HG02981 (cell line): ENCODE measurements at regions not wholly inside any gene's neighbourhood (a gene's known extent, or its start where the extent isn't known, plus 50 kb on each side); places are given as distances from the start of the nearest gene placed in this dataset.

Source experiments
- ATAC-seq: cut with Tn5 transposase; IDR thresholded peaks from one replicate; pipeline ENCODE4 v1.9.1; 2021; ENCODE audit warnings: mild to moderate bottlenecking, moderate library complexity; ENCODE audit not compliant: unreplicated experiment

GRCh38 chr1:69409731-69410456 lies 157.8 kb upstream of the LRRC7 start:
- no peak for ATAC-seq

GRCh38 chr1:69410457-69410850 lies 157.3 kb upstream of the LRRC7 start:
- ATAC-seq: no peak

DNA sequence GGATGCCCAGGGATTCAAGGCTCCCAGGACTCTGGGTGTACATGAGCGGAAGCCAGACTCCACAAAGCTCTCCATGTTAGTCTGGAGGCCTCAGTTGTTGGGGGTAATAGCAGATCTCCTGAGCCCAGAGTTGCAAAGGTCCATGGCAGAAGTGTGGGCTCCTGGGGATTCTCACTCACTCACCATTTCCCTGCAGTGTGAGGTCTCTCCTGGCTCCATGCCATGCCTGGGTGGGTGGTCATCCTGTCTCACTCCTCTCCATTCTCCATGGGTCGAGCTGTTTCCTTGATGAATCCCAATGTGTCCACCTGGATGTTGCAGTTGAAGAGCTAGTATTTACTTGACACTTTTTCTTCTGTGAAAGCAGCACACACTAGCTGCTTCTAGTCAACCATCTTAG lies 156.8 kb upstream of the LRRC7 start:
- no peak for ATAC-seq

GRCh38 chr1:69411617-69412016 lies 156.1 kb upstream of the LRRC7 start:
- ATAC-seq: no peak

DNA sequence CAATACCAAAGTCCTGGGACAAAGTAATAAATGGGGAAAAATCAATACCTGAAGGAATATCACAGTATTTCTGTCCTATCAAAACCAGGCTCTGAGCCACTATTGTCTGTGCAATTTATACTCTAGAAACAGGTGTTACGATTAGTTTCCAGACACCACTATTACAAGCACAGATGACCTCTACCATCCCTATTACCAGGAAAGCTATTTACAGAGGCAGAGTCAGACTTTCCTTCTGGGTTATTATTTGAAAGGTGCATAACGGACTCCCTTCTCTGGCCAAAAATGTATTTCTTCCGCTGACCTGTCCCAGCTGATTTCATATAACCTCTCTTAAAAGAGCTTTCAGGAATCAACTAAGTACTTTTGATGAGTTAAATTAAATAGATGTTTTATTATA lies 154.6 kb upstream of the LRRC7 start:
- no peak for ATAC-seq

GRCh38 chr1:69414574-69414973 lies 153.1 kb upstream of the LRRC7 start:
- ATAC-seq: no peak

DNA sequence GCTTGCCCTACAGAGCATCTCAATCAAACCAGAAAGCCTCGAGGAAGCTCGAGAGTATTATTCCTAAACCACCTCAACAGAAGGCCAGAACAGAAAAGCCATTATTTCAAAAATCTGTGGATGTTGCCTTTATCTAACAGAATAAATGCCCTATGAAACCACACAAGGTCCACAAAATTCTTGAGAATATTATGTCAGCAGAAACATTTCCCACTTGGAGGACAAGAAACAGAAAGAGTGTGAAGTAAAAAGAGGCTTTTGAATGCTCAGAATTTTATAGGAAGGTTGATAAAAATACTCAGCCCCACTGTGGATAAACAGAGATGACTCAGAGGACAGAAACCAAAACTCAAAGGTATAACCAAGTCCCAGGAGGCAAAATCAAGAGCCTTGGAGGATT lies 146.4 kb upstream of the LRRC7 start:
- ATAC-seq: no peak

DNA sequence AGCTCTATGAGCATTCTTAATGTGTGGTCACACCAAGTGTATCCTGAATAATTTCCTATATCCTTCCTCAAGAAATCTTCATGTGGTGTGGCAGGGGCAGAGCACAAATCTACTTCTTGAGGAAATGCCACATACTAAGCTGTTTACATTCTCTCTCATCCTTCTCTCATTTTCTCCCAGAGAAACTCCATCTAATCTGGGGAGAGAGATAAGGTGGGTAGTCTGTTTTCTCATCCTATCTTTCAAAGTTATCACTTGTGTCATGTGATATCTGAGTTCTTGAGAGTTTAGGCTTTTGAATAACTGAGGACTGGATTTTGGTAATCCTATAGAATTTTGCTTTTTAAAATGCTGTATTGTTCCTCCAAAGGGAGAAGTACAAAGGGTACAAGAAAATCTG lies 141.9 kb upstream of the LRRC7 start:
- ATAC-seq: no peak

DNA sequence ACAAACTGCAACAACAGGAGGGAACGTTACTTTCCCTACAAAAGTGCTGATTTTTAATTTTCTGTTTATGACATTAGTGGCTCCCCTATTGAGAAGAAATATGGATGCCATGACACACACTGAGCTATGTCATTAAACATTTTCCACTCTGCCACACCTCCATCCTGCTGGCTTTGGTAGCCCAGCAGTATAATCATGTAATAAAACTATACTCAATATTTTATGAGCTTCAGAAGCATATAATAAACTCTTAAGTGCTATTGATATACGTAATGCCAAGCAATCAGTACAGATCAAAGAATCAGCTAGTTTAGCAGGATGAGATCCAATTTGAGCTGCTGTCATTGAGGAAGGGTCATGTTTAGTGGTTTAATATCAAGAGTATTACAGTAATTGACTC lies 141.3 kb upstream of the LRRC7 start:
- ATAC-seq: no peak

DNA sequence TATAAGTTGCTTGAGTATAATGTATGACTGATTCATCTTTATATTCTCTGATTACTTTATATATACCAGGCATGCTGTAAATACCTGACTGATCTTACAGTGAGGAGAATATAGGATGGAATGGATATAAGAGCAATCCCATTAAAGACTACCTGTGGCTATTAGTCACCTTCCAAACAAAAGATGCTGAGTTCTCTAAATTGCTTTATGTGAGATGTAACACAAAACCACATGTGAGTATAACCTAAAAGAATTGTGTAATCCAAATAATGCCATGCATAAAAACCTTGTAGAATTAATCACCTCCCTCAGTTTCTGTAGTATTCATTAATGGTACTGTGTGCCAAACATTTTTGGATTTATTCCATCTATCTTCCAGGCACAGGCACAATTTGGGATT lies 134.6 kb upstream of the LRRC7 start:
- no peak for ATAC-seq

GRCh38 chr1:69436151-69436550 lies 131.6 kb upstream of the LRRC7 start:
- no peak for ATAC-seq

- no peak for ATAC-seq
Observed at GRCh38 chr1:69438056-69438795, 129.5 kb upstream of the LRRC7 start.

DNA sequence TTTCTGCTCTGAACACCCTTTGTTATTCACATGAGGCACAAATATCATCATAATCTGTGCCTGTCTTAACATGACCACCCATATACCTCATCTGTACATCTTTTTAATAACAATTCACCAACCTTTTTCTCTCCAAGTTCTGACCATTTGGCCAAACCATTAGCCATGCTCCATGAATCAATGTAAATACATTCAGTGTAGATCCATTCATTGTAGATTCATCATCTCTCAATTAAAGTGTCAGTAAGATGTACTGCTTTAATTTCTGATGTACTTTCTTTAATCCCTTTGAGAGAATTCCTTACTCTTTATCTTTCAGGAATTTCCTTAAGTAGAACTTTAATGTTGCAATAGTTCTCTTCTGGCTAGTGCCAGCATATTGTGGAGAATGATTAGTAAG lies 126.2 kb upstream of the LRRC7 start:
- no peak for ATAC-seq

DNA sequence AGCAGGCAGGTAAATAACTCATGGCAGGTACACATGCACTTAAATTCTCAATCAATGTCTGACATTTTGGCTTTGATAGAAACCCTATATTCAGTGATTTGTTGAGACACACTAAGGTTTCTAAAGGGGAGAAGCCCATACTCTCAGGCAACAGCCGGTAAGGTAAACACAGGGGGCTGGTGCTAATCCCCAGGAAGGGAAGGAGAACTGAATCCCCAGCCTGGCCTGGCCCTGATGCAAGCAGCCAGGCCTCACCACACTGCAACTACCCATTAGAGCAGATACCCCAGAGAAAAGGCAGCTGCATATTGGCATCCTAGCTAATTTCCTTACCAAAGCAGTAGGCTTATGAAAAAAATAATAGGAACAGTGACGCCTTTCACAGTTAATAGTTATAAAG lies 116.5 kb upstream of the LRRC7 start:
- ATAC-seq: no peak

DNA sequence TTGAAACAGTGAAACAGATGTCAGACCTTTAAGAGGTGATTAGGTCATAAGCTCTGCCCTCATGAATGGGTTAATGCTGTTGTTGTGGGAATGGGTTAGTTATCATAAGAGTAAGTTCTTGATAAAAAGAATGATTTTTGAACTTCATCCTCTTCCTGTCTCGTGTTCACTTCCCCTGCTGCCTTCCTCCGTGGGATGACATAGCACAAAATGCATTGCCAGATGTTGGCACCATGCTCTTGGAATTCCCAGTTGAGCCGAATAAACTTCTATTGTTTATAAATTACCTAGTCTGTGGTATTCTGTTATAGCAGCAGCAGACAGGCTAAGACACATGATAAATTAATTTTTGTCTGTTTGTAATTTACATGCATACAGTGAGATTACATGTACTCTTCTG lies 112.0 kb upstream of the LRRC7 start:
- ATAC-seq: no peak

DNA sequence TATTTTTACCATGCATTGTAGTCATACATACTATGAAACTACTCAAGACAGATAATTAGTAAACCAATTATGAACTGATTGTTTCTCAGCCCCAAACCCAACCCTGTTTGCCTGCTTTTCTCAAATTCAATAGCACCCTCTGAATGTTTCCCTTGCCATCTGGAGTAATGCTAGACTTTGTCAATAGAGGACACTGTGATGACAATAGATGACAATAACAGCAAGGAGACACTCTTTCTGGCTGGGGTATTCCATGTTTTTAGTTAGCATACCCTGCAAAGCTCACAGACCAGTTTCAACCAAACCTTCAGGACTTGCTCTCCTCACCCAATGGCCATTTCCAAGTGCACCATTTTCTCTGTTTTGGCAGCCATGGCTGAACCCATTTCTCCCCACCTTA lies 108.5 kb upstream of the LRRC7 start:
- no peak for ATAC-seq

DNA sequence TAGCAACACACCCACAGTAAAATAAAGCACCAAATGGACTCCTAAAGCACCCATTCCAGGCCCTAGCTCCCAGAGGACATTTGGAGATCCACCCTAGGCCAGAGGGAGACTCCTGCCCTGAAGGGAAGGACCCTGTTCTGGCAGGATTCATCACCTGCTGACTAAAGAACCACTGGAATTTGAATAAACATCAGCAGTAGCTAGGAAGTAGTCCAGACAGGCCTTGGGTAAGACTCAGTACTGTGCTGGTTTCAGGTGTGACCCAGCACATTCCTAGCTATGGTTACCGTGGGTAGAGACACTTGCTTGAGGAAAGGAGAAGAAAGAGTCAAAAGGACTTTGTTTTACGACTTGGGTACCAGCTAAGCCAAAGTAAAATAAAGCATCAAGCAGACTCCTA lies 92.7 kb upstream of the LRRC7 start:
- ATAC-seq: no peak

- ATAC-seq: no peak
Observed at GRCh38 chr1:69479734-69480133, 88.0 kb upstream of the LRRC7 start.

DNA sequence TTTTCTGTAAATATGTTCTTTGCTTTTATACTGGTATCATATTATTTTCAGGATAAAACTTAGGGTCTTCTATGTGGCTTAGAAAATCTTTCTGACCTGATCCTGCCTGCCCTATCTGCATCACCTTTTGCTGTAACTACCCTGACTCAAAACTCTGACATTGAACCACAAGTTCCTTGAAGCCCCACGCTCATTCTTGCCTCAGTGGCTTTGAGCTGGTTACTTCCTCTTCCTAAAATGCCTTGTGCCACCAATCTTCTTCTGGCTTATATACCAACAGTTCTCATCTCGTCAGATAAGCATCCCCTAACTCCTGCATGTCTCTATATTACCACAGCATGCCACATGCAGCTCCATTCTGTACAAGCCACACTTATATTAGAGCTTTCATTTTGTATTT lies 84.5 kb upstream of the LRRC7 start:
- ATAC-seq: no peak

DNA sequence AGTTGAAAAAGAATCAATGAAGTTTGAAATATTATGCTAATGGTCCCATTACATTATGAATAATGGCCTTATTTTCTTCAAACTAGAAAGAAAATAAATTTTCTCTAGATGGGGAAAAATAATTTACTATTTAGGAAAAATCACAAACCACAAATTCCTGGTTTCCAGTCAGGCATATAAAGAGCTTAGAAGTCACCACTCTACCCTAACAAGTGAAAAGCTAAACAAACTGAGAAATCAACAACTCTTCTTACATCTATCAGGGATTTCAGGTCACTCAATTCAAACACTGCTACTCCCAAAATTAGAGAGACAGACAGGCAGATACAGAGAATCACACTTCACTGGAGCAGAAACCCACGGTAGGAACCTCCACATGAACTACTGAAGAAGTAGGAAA lies 82.1 kb upstream of the LRRC7 start:
- ATAC-seq: no peak

- no peak for ATAC-seq
Observed at GRCh38 chr1:69491416-69491815, 76.3 kb upstream of the LRRC7 start.

DNA sequence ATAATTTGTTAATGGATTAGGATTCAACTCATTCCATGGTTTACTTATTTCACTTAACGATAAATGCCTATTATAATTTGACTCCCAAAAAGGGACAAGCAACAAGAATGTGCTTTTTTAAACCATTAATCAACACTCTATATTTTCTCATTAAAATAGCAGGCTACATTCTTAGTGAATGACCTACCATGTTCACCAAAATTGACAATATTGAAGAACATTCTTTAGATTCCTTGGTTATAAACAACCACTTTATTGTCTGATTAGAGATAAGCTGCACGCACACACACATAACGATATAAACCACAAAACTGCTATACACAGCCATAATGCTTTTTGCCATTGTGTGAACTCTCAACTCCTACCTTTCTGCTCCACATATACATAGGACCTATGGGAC lies 75.4 kb upstream of the LRRC7 start:
- ATAC-seq: no peak

- ATAC-seq: no peak
Observed at GRCh38 chr1:69494221-69494620, 73.5 kb upstream of the LRRC7 start.
